ENCODE measurements at regions not wholly inside any gene's neighbourhood (a gene's known extent, or its start where the extent isn't known, plus 50 kb on each side); places are given as distances from the start of the nearest gene placed in this dataset.
"Not testable (repeated sequence)": the region's sequence is repeated elsewhere in the genome, so short reads cannot be mapped to it uniquely, and the experiment has no call there.

GRCh38 chr2:185687001-185687400 is 51.6 kb upstream of the FSIP2 start:
- TF ChIP-seq, protein P1, sequence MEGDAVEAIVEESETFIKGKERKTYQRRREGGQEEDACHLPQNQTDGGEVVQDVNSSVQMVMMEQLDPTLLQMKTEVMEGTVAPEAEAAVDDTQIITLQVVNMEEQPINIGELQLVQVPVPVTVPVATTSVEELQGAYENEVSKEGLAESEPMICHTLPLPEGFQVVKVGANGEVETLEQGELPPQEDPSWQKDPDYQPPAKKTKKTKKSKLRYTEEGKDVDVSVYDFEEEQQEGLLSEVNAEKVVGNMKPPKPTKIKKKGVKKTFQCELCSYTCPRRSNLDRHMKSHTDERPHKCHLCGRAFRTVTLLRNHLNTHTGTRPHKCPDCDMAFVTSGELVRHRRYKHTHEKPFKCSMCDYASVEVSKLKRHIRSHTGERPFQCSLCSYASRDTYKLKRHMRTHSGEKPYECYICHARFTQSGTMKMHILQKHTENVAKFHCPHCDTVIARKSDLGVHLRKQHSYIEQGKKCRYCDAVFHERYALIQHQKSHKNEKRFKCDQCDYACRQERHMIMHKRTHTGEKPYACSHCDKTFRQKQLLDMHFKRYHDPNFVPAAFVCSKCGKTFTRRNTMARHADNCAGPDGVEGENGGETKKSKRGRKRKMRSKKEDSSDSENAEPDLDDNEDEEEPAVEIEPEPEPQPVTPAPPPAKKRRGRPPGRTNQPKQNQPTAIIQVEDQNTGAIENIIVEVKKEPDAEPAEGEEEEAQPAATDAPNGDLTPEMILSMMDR (conservative IDR thresholded peaks at IDR 0.05): not testable (repeated sequence)
- TF ChIP-seq ZFX (IDR thresholded peaks at IDR 0.05): not testable (repeated sequence)

Data from C4-2B (cell line).